ELR (cell line): ENCODE measurements at regions not wholly inside any gene's neighbourhood (a gene's known extent, or its start where the extent isn't known, plus 50 kb on each side); places are given as distances from the start of the nearest gene placed in this dataset.

Experiments
- DNase-seq: peaks from one replicate; pipeline ENCODE4 v3.0.0-alpha.2; 2015; ENCODE audit warnings: low read depth

DNA sequence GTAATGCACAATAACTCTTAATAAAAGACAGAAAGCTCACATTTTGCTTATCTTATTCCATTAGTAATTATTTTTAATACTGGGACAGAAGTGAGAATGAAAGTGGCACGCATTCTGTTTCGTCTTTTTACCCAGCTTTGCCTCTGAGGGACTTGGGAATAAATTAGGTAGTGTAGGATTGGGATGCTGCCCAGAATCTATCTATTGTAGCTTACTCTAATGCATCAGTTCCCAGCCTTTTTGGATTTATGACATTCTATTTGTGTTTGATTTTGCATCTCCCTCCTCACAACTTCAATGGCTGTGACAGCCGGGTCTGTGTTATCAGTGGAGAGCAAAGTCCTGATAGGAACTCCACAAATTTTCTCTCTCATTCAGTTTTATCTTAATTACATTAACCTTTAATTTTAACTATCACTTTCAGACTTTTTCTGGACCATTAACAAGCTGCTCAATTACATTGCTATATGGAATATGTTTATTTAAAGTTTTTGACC is 62.9 kb upstream of the TULP4 start:
- DNase-seq: no peak

DNA sequence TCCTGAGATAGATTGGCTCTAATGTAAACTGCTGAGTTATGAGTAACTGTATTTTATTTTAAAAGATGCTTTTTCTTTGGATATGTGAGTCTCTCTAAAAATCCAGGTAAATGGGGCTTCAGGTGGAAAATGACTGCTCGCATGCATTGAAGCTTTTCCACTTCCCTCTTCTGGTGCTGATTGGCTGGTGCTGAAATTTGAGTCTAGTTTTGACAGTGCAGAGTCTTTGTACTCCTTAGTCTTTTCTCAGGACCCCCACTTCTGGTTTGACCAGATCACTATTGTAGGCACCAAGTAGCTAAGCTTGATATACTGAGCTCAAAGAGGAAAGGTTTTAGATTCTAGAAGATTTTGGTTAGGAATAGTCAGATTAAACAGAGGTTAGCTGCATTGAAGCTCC is 60.7 kb upstream of the TULP4 start:
- DNase-seq: no peak

DNA sequence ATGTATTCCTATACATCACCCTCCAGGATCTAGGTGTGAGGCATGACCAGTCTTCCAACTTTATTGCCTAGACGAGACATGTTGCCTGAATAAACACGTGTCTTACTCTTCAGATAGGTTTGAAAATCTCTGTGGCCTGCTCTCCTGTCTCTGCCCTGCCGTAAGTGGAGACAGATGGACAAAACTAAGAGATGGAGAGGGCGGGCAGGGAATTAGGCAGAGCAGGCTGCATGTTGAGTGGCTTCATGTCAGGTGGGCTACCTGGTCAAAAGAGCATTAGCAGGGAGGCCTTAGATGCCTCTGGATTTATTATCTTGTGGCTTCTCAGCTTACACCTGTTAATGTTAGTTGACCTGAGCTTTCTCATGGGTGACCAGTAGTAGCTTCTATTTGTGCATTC is 59.0 kb upstream of the TULP4 start:
- DNase-seq: no peak

DNA sequence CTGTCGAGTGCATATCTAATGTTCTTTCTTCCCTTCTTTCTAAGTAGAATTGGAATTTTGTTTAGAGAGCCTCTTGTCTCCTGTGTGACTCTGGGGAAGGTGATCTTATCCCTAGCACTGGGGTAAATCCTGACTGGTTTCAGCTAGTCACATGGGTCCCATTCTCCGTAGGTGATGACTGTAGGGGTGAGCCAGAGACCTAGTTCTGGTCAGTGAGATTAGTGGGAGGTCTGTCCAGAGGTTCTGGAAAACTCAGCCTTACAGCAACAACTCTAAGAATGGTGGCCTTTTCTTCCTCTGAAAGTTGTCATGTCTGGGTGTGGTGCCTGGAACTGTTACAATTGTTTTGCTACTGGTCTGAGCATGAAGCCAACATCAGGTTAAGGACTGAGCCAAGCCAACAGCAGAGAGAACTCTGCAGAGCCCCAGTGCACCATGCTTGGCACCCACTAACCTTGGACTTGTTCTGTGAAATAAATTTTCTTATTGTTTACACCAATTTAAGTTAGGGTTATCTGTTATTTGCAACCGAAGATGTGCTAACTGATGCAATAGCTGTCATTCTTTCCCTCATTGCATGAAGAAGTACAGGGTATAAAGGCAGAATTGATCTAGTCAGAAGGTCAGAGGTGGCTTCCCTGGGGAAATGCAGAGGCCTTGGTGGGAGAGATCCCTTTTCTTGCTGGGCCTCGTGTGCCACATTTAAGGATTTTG is 56.8 kb upstream of the TULP4 start:
- no peak for DNase-seq

DNA sequence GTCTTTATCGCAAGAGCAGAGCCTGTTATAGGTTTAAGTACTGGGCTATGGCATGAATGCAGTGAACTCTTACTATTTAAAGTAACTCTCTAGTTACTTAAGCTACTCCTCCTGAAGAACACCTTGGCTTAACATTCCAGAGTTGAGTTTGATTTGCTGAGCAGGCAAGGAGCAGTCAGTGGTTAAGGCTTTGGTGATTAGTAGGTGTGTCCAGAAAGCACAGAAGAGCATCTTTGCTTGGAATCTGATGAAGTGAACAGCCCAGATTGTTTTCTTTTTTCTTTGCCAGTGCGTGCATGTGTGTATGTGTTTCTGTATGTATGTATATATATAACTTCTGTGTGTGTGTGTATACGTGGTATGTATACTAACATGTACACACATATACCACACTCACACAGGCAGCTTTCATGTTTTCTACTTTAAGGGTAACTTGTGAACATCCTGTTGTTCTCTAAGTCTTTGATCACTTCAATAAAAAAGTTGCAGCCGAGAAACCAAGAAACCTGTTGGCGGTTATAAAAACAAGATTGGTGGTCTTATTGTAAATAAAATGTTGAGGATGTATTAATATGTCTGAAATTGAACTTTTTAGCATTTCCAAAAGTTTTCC is 56.2 kb upstream of the TULP4 start:
- no peak for DNase-seq

DNA sequence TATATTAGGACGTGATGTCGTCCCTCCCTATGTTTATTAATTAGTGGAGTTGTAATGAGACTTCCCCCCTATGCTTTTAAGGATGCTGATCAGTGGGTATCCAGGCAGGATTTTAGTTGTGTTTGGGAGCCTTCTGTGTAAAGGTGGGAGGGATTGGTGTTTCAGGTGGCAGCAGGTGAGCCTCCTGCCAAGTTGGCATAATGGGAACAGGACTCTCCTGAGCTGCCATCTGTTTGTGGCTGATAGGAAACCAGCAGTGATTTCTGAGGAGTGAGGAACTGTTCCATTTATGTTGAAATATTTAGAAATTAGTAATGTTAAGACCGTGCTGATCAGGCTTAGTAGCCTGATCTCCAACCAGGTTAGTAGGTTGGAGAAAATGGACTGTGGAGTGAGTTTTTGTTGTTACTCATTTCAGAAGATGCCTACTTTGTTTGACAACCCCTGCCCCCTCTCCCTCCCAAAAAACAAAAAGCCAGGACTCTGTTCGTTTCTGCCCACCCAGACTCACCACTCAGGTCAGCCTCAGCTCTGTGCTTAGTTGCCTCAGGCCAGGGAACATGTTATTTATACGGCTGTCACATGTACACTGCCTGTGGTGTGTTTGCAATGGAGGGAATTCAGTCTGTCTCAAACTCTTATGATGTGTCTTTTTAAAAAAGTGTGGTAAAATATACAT is 55.4 kb upstream of the TULP4 start:
- no peak for DNase-seq

DNA sequence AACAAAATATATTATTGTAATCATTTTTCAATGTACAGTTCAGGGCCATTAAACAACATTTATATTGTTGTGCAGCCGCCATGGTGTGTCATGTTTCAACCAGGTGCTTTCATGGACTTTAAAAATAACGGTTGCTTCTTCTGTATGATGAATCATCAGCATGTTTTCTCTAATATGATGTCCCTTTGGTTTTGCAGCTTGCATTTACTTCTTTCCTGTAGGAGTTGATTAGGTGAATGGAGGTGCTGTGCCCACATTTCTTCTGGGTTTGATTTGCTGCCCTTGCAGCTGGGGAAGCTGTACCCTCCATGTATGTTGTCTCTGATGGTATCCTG is 54.9 kb upstream of the TULP4 start:
- DNase-seq: no peak

DNA sequence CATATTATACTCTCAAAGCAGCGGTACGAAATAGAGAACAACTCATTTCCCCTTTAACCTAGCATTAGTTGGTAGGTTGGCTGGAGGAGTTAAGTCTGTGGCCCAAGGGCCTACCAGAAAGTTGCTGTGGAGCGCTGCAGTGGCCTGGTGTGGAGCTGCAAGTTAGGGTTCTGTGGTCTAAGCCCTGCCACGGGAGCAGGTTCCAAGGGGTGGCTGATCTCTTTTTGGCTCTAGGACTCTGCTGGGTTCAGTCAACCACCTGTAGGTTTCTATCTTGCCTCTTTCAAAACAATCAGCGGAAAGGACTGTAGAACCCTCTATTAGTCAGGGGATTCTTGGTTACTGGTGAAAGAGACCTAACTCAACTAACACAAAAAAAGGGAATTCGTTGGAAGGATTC is 54.5 kb upstream of the TULP4 start:
- no peak for DNase-seq

DNA sequence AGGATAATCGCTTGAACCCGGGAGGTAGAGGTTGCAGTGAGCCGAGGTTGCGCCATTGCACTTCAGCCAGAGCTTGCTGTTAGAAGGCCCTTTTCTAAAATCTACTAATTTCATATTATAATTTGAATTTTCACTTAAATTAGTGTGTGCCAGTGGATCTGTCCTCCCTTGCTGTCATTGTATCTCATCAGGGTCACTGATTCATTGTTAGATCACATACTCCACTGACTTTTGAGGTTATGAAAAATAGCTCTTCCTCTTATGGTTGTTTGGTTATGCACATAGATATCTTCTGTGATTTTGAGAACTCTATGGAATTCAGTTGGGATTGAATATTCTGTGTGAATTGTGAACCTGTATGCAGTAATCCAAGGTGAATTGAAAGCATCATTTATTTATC is 53.1 kb upstream of the TULP4 start:
- peak; percentile 28 for DNase-seq

DNA sequence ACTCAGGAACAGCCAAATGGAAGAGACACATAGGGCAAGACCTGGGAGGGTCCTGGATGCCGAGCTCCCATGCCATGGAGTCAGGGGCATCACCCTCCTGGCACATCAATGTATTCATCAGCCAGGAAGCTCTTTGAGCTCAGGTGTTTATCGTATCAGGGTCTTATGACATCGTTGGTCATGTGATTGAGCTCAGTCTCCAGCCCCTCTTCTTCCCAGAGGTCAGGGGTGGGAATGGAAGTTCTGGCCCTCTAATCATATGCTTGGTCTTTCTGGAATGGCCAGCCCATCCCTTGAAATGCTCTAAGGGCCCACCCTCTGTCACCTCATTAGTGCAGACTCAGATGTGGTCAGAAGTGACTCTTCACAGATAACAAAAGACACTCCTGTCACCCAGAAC is 52.4 kb upstream of the TULP4 start:
- no peak for DNase-seq

DNA sequence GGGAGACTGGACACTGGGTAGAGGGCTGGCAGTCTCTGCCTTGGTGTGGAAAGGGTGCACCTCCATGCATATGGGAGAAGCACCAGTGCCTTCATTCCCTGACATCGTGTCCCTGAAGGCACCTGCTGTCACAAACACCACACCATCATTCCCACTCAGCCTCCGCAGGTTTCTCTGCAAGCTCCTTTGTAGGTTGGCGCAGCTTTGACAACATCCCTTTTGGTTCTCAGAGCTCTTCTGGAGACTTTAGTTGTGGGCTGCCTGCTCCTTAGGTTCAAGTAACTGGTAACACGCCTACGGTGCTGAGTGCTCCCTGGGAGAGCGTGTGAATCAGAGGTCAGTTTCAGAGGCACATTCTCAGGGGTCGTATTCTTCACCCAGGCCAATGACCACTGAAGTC is 50.2 kb upstream of the TULP4 start:
- no peak for DNase-seq
